Chondrocyte (in vitro differentiated cells): ENCODE measurements at regions not wholly inside any gene's neighbourhood (a gene's known extent, or its start where the extent isn't known, plus 50 kb on each side); places are given as distances from the start of the nearest gene placed in this dataset.

ENCODE experiments used
- DNase-seq: peaks from one replicate; pipeline ENCODE4 v3.0.0; 2021; ENCODE audit warnings: mixed read lengths, low spot score
- H3K27ac Mint-ChIP-seq: one replicate; pipeline ENCODE4 v1.8.0; 2021; ENCODE audit warnings: mild to moderate bottlenecking, moderate library complexity, mixed read lengths; ENCODE audit not compliant: unreplicated experiment
- H3K27me3 Mint-ChIP-seq: 2 replicates; pipeline ENCODE4 v1.8.0; 2021; ENCODE audit warnings: low read depth, mixed read lengths
- H3K36me3 Mint-ChIP-seq: 2 replicates; pipeline ENCODE4 v1.8.0; 2021; ENCODE audit warnings: low read depth, mixed read lengths
- H3K4me1 Mint-ChIP-seq: 2 replicates; pipeline ENCODE4 v1.8.0; 2021; ENCODE audit warnings: low read depth, mild to moderate bottlenecking, mixed read lengths
- H3K4me3 Mint-ChIP-seq: one replicate; pipeline ENCODE4 v1.8.0; 2021; ENCODE audit warnings: mild to moderate bottlenecking, moderate library complexity, mixed read lengths; ENCODE audit not compliant: unreplicated experiment
- H3K9me3 Mint-ChIP-seq: 2 replicates; pipeline ENCODE4 v1.8.0; 2021; ENCODE audit warnings: low read depth, mixed read lengths
- CTCF ChIP-seq: fragments of 200-600 bp; sonication (generic); IDR thresholded peaks from 2 replicates; pipeline ENCODE4 v1.5.0; 2021; ENCODE audit warnings: antibody characterized with exemption, mild to moderate bottlenecking, moderate library complexity

GRCh38 chr10:80739963-80740715, 202.4 kb downstream of the SH2D4B start:
- H3K27me3 Mint-ChIP-seq = peaks cover 10% of the 10 kb centered on the region
- H3K9me3 Mint-ChIP-seq = no peaks in the 10 kb centered on the region
- H3K36me3 Mint-ChIP-seq = no peaks in the 10 kb centered on the region
- no peak for DNase-seq
- no peak for TF ChIP-seq CTCF
- no peaks in the 10 kb centered on the region for H3K4me1 Mint-ChIP-seq
- H3K4me3 Mint-ChIP-seq = no peak overlapping the region
- H3K27ac Mint-ChIP-seq = no peak overlapping the region

GRCh38 chr10:80741278-80741677, 203.6 kb downstream of the SH2D4B start:
- Mint-ChIP-seq H3K27ac (no peak overlapping the region), H3K4me3 (no peak overlapping the region), H3K9me3 (no peaks in the 10 kb centered on the region), H3K4me1 (no peaks in the 10 kb centered on the region), H3K36me3 (no peaks in the 10 kb centered on the region), H3K27me3 (peaks cover 6% of the 10 kb centered on the region)
- TF ChIP-seq CTCF = no peak
- DNase-seq = no peak

DNA sequence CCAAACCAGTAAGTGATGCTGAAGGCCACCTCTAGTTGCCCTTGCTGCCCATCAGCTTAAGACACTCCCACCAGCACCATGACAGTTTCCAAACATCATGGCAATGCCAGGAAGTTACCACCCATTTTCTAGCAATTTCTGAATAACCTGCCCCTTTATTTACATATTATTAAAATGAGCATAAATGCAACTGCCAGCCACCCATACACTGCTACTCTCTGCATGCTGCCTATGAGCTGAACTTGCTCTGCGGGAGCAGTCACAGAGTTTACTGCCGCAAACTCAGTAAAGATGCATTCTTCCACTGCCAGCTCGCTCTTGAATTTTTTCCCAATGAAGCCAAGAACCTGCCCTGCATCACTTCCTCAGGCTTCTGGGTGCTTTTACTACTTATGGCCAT, 212.6 kb downstream of the SH2D4B start:
- DNase-seq = no peak
- Mint-ChIP-seq H3K9me3 (no peaks in the 10 kb centered on the region), H3K36me3 (no peaks in the 10 kb centered on the region), H3K27ac (no peak overlapping the region), H3K4me1 (no peaks in the 10 kb centered on the region), H3K4me3 (no peak overlapping the region), H3K27me3 (peaks cover 2% of the 10 kb centered on the region)
- TF ChIP-seq CTCF = no peak

DNA sequence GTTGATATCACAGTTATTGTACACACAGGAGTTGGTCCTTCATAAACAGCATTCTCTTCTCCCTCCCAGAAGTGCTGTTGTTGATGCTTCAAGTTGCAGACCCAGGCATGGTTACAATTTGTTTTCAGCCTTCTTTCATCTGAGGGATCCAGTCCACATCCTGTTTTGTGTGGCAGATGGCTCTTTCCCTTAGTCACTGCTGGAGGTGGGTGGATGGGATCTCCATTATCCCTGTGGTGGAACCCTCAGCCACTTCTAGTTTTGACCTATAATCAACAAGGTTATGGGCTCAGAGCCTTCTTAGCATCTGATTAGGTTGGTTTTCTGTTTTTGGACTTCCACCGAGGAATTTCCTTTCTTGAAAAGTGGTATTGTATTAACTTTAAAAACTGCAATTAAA, 214.2 kb downstream of the SH2D4B start:
- no peak for TF ChIP-seq CTCF
- no peak overlapping the region for H3K27ac Mint-ChIP-seq
- peaks cover 2% of the 10 kb centered on the region for H3K27me3 Mint-ChIP-seq
- H3K9me3 Mint-ChIP-seq = no peaks in the 10 kb centered on the region
- no peak for DNase-seq
- H3K36me3 Mint-ChIP-seq = no peaks in the 10 kb centered on the region
- no peak overlapping the region for H3K4me3 Mint-ChIP-seq
- no peaks in the 10 kb centered on the region for H3K4me1 Mint-ChIP-seq

DNA sequence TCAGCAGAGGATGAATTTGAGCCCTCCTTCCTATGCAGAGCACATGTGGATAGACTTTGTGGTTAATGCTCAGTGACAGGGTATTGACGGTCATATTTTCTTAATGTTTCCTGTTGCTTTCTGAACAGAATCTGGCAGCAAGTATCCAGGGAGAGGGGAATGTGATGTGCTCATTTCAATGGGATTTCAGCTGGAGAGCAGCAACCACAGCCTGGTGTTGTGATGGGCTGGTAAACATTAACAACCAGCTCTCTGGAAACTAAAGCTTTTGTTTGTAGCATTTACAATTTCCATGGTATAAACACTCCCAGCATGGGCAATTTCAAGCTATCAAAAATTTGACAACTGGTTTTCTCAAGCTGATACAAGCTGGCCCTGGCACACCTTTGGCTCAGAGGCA, 215.9 kb downstream of the SH2D4B start:
- no peak for TF ChIP-seq CTCF
- no peak for DNase-seq
- H3K36me3 Mint-ChIP-seq = no peaks in the 10 kb centered on the region
- H3K27ac Mint-ChIP-seq = no peak overlapping the region
- no peaks in the 10 kb centered on the region for H3K4me1 Mint-ChIP-seq
- no peaks in the 10 kb centered on the region for H3K9me3 Mint-ChIP-seq
- H3K27me3 Mint-ChIP-seq = peaks cover 2% of the 10 kb centered on the region
- H3K4me3 Mint-ChIP-seq = no peak overlapping the region
